BLaER1 treated with 17β-estradiol and CSF1 and Interleukin-3, amounts not matched to agents 10 nM and 100 nM (cell line): ENCODE measurements at regions not wholly inside any gene's neighbourhood (a gene's known extent, or its start where the extent isn't known, plus 50 kb on each side); places are given as distances from the start of the nearest gene placed in this dataset.

Source experiments
- H3K27ac ChIP-seq, 11 experiments: shearing (Covaris generic); formaldehyde crosslinking; 2 replicates each; pipeline ENCODE4 v1.8.1; 2022
- H3K27me3 ChIP-seq, 11 experiments: shearing (Covaris generic); formaldehyde crosslinking; 2 replicates each; pipeline ENCODE4 v1.8.1; 2022
- H3K36me3 ChIP-seq, 11 experiments: shearing (Covaris generic); formaldehyde crosslinking; 2 replicates each; pipeline ENCODE4 v1.8.1; 2022
- H3K4me1 ChIP-seq, 10 experiments: shearing (Covaris generic); formaldehyde crosslinking; 2 replicates each; pipeline ENCODE4 v1.8.1; 2022
- H3K4me2 ChIP-seq, 11 experiments: shearing (Covaris generic); formaldehyde crosslinking; 2 replicates each; pipeline ENCODE4 v1.8.1; 2022
- H3K4me3 ChIP-seq, 10 experiments: shearing (Covaris generic); formaldehyde crosslinking; 2 replicates each; pipeline ENCODE4 v1.8.1; 2022
- H3K9ac ChIP-seq, 11 experiments: shearing (Covaris generic); formaldehyde crosslinking; 2 replicates each; pipeline ENCODE4 v1.8.1; 2022
- H3K9me3 ChIP-seq, 11 experiments: shearing (Covaris generic); formaldehyde crosslinking; replicated peaks in 1 of 11; 2 replicates each; pipeline ENCODE4 v1.8.1; 2022
- H4K20me1 ChIP-seq, 11 experiments: shearing (Covaris generic); formaldehyde crosslinking; 2 replicates each; pipeline ENCODE4 v1.8.1; 2022
- Cebpa-rat ChIP-seq, 11 experiments: shearing (Covaris generic); IDR thresholded peaks; 2 replicates each; pipeline ENCODE4 v1.8.1; 2022

GRCh38 chr4:123127875-123128274, 205.5 kb upstream of the NUDT6 start:
- Histone ChIP-seq H4K20me1 (no peaks in the 10 kb centered on the region), H3K27ac (no peak overlapping the region), H3K27me3 (no peaks in the 10 kb centered on the region), H3K4me3 (no peak overlapping the region), H3K9me3 (no peaks in the 10 kb centered on the region), H3K36me3 (no peaks in the 10 kb centered on the region), H3K4me1 (no peaks in the 10 kb centered on the region), H3K9ac (no peak overlapping the region), H3K4me2 (no peak overlapping the region)
- no peak for TF ChIP-seq Cebpa-rat (IDR thresholded peaks at IDR 0.05)

DNA sequence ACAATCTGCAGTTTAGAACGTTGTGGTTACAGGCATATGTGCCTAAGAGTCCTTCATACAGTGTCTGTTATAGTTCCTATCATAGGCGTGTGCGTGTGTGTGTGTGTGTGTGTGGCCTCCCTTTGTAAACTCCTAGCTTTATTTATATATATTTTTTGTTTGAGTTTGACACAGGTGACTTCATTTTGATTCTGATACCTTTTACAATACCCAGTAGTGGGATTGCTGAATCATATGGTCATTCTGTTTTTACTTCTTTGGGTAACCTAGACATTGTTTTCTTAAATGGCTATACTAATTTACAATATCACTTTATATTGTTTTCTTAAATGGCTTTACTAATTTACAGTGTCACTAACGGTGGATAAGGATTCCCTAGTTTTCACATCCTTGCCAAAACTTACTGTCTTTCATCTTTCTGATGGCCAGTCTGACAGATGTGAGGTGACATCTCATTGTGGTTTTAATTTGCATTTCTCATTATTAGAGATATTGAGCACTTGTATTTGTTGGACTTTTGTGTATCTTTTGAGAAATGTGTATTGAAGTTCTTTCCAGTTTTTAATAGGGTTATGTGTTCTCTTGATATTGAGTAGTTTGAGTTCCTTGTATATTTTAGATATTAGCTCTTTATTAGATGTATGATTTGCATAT, 211.1 kb upstream of the NUDT6 start:
- H3K36me3 ChIP-seq: no peaks in the 10 kb centered on the region
- H3K9me3 ChIP-seq: no peaks in the 10 kb centered on the region
- no peaks in the 10 kb centered on the region for H3K4me1 ChIP-seq
- no peaks in the 10 kb centered on the region for H4K20me1 ChIP-seq
- no peak overlapping the region for H3K4me2 ChIP-seq
- no peak overlapping the region for H3K9ac ChIP-seq
- no peak overlapping the region for H3K4me3 ChIP-seq
- H3K27me3 ChIP-seq: no peaks in the 10 kb centered on the region
- H3K27ac ChIP-seq: no peak overlapping the region
- TF ChIP-seq Cebpa-rat (IDR thresholded peaks at IDR 0.05): no peak

- TF ChIP-seq Cebpa-rat (IDR thresholded peaks at IDR 0.05): no peak
- no peaks in the 10 kb centered on the region for H3K27me3 ChIP-seq
- no peaks in the 10 kb centered on the region for H4K20me1 ChIP-seq
- H3K4me1 ChIP-seq: no peaks in the 10 kb centered on the region
- no peak overlapping the region for H3K9ac ChIP-seq
- H3K36me3 ChIP-seq: no peaks in the 10 kb centered on the region
- H3K9me3 ChIP-seq: no peaks in the 10 kb centered on the region
- H3K4me2 ChIP-seq: no peak overlapping the region
- no peak overlapping the region for H3K4me3 ChIP-seq
- H3K27ac ChIP-seq: no peak overlapping the region
Measured at GRCh38 chr4:123144616-123145015, 222.2 kb upstream of the NUDT6 start.

DNA sequence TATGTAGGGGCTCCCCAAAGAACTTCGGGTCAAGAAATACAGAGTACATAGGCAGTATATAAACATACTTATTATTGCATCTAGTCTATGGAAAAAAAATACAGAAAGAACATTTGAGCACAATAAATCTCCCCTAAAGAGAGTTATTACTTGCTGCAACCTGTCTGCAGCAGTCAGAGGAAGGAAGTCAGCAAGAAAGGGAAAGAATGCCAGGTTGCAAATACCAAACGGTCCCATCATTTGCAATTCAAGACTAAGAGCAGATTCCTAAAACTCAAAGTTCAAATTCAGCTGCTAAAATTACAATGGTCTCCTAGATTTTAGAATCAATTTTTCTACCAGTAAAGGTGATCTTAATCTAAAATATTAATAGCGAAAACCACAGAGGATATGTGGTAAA, 236.2 kb upstream of the NUDT6 start:
- H3K9me3 ChIP-seq: no peaks in the 10 kb centered on the region
- no peaks in the 10 kb centered on the region; a peak in 1 of 20 replicates for H3K4me1 ChIP-seq
- H3K27ac ChIP-seq: no peak overlapping the region
- H3K9ac ChIP-seq: no peak overlapping the region
- no peak for TF ChIP-seq Cebpa-rat (IDR thresholded peaks at IDR 0.05)
- no peaks in the 10 kb centered on the region for H3K27me3 ChIP-seq
- H3K4me2 ChIP-seq: no peak overlapping the region
- H3K36me3 ChIP-seq: no peaks in the 10 kb centered on the region
- no peaks in the 10 kb centered on the region for H4K20me1 ChIP-seq
- no peak overlapping the region for H3K4me3 ChIP-seq

DNA sequence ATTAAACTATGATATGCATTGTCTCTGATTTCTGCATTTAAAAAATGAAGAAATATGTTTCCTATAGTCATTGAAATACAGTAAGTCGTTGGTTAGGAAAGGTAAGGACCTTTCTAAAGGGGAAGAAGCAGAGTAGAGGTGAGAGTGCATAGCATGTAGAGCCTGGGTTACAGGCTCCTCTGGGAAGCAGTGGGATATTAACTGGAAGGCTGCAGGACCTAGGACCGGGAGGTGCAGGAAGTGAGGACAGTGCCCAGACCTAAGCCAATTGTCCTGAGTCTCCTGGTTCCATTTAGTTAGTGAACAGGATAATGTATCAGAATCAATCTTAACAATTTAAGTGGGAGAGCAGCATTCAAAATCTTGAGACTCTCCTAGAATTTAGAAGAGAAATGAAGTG, 237.1 kb upstream of the NUDT6 start:
- Histone ChIP-seq H3K27me3 (no peaks in the 10 kb centered on the region), H3K4me3 (no peak overlapping the region), H3K9ac (no peak overlapping the region), H3K36me3 (no peaks in the 10 kb centered on the region), H4K20me1 (no peaks in the 10 kb centered on the region), H3K4me1 (no peaks in the 10 kb centered on the region; a peak in 1 of 20 replicates), H3K4me2 (no peak overlapping the region), H3K9me3 (no peaks in the 10 kb centered on the region), H3K27ac (no peak overlapping the region)
- no peak for TF ChIP-seq Cebpa-rat (IDR thresholded peaks at IDR 0.05)

DNA sequence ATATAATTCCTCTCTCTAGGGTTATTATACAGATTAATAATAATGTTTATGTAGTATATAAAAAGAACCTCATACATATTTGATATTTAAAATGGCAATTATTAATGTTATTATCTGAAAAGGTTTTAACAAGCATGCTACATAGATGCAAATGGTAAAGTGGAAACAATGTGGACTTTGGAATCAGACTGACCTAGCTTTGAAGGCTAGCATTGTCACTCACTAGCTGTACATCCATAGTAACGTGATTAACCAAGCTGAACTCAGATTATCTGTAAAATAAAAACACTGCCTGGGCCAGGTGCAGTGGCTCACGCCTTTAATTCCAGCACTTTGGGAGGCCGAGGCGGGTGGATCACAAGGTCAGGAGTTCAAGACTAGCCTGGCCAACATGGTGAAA, 233.7 kb upstream of the SPRY1 start:
- peaks cover 0 to 7% (median 0%) of the 10 kb centered on the region in 11 experiments; a peak in 3 of 22 replicates for H3K9me3 ChIP-seq
- no peak overlapping the region for H3K4me3 ChIP-seq
- TF ChIP-seq Cebpa-rat (IDR thresholded peaks at IDR 0.05): no peak
- no peaks in the 10 kb centered on the region for H4K20me1 ChIP-seq
- H3K9ac ChIP-seq: no peak overlapping the region
- no peak overlapping the region for H3K27ac ChIP-seq
- no peaks in the 10 kb centered on the region for H3K27me3 ChIP-seq
- H3K4me1 ChIP-seq: no peaks in the 10 kb centered on the region; a peak in 1 of 20 replicates
- 0 out of 22 replicates have a peak, but pooled peaks cover 0 to 6% (median 0%) of the 10 kb centered on the region in 11 experiments for H3K36me3 ChIP-seq
- no peak overlapping the region for H3K4me2 ChIP-seq

DNA sequence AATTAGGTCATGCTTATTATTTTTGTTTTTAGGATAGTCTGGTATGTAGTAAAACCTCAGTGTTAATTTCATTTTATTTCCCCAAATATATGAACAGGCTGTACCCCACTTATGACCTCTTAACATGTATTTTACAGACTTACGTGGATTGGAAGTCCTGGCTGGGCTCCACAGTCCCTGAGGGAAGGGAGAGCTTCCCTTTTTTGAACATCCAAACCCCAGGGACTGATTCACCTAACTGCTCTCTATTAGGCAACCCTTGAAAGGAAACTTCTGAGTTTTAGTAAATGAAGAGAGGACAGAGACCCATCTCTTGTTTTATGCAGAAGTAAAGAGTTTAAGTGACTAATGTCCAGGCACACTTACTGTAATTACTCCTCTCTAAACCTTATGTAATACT, 233.1 kb upstream of the SPRY1 start:
- Histone ChIP-seq H3K4me3 (no peak overlapping the region), H3K4me1 (no peaks in the 10 kb centered on the region; a peak in 1 of 20 replicates), H3K27ac (no peak overlapping the region), H3K27me3 (no peaks in the 10 kb centered on the region), H3K9ac (no peak overlapping the region), H3K36me3 (0 out of 22 replicates have a peak, but pooled peaks cover 0 to 6% (median 0%) of the 10 kb centered on the region in 11 experiments), H3K9me3 (peaks cover 0 to 7% (median 0%) of the 10 kb centered on the region in 11 experiments; a peak in 3 of 22 replicates), H3K4me2 (no peak overlapping the region), H4K20me1 (no peaks in the 10 kb centered on the region)
- TF ChIP-seq Cebpa-rat (IDR thresholded peaks at IDR 0.05): no peak

DNA sequence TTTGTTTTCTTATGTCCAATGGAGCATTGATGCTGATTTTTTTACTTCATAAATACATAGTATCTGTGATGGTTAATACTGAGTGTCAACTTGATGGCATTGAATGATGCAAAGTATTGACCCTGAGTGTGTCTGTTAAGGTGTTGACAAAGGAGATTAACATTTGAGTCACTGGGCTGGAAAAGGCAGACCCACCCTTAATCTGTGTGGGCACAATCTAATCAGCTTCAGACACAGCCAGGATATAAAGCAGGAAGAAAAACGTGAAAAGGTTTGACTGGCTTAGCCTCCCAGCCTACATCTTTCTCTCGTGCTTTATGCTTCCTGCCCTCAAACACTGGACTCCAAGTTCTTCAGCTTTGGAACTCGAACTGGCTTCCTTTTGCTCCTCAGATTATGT, 230.6 kb upstream of the SPRY1 start:
- H3K9me3 ChIP-seq: peaks cover 0 to 7% (median 0%) of the 10 kb centered on the region in 11 experiments; a peak in 3 of 22 replicates
- H3K4me2 ChIP-seq: no peak overlapping the region
- H3K27me3 ChIP-seq: no peaks in the 10 kb centered on the region
- H3K9ac ChIP-seq: no peak overlapping the region
- no peak for TF ChIP-seq Cebpa-rat (IDR thresholded peaks at IDR 0.05)
- H3K36me3 ChIP-seq: 0 out of 22 replicates have a peak, but pooled peaks cover 0 to 6% (median 0%) of the 10 kb centered on the region in 11 experiments
- H3K4me3 ChIP-seq: no peak overlapping the region
- no peaks in the 10 kb centered on the region; a peak in 1 of 20 replicates for H3K4me1 ChIP-seq
- H3K27ac ChIP-seq: no peak overlapping the region
- no peaks in the 10 kb centered on the region for H4K20me1 ChIP-seq

DNA sequence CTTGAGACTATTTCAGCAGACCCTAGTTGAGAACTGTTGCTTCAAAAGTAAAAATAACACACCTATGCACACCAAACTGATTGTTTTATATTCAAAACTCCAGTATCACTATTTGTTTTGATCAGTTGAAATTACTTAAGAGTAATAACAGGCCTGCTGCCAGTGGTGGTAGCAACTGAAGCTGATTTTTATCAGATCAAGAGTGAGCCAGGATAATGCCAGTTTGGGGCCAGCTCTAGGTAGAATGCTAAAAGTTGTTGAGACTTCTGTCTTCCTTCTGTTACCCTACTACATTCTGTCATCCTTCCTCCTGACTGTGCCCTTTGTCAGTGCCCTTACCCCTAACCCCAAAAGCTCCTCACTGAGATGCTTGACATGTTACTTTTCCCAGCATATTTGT, 228.7 kb upstream of the SPRY1 start:
- Histone ChIP-seq H3K27me3 (no peaks in the 10 kb centered on the region), H3K4me3 (no peak overlapping the region), H3K36me3 (0 out of 22 replicates have a peak, but pooled peaks cover 0 to 6% (median 0%) of the 10 kb centered on the region in 11 experiments), H3K4me2 (no peak overlapping the region), H3K27ac (no peak overlapping the region), H3K4me1 (no peaks in the 10 kb centered on the region; a peak in 1 of 20 replicates), H4K20me1 (no peaks in the 10 kb centered on the region), H3K9me3 (peaks cover 0 to 7% (median 0%) of the 10 kb centered on the region in 11 experiments; a peak in 3 of 22 replicates), H3K9ac (no peak overlapping the region)
- TF ChIP-seq Cebpa-rat (IDR thresholded peaks at IDR 0.05): no peak

DNA sequence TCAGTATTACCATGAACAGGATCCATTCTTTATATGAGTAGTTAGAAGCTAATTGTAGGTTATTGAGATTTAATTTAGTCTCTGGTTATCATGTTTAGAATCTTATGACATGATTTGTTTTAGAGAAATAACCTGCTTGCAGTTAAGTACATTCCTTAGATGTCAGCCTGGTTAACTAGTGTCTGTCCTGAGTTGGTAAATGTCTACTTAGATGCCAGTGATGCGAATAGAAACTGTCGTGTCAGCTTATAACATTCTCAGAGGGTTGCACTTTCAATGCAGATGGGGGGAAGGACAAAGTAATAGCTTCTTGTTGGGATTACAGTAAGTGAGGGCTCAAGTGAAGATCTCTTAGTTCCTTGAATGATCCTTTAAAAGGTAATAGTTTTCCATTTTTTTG, 227.8 kb upstream of the SPRY1 start:
- no peak for TF ChIP-seq Cebpa-rat (IDR thresholded peaks at IDR 0.05)
- Histone ChIP-seq H3K4me3 (no peak overlapping the region), H3K4me2 (no peak overlapping the region), H3K27ac (no peak overlapping the region), H4K20me1 (no peaks in the 10 kb centered on the region), H3K9me3 (peaks cover 0 to 7% (median 0%) of the 10 kb centered on the region in 11 experiments; a peak in 3 of 22 replicates), H3K36me3 (0 out of 22 replicates have a peak, but pooled peaks cover 0 to 6% (median 0%) of the 10 kb centered on the region in 11 experiments), H3K4me1 (no peaks in the 10 kb centered on the region), H3K27me3 (no peaks in the 10 kb centered on the region), H3K9ac (no peak overlapping the region)
